ENCODE measurements at regions not wholly inside any gene's neighbourhood (a gene's known extent, or its start where the extent isn't known, plus 50 kb on each side); places are given as distances from the start of the nearest gene placed in this dataset.

DNA sequence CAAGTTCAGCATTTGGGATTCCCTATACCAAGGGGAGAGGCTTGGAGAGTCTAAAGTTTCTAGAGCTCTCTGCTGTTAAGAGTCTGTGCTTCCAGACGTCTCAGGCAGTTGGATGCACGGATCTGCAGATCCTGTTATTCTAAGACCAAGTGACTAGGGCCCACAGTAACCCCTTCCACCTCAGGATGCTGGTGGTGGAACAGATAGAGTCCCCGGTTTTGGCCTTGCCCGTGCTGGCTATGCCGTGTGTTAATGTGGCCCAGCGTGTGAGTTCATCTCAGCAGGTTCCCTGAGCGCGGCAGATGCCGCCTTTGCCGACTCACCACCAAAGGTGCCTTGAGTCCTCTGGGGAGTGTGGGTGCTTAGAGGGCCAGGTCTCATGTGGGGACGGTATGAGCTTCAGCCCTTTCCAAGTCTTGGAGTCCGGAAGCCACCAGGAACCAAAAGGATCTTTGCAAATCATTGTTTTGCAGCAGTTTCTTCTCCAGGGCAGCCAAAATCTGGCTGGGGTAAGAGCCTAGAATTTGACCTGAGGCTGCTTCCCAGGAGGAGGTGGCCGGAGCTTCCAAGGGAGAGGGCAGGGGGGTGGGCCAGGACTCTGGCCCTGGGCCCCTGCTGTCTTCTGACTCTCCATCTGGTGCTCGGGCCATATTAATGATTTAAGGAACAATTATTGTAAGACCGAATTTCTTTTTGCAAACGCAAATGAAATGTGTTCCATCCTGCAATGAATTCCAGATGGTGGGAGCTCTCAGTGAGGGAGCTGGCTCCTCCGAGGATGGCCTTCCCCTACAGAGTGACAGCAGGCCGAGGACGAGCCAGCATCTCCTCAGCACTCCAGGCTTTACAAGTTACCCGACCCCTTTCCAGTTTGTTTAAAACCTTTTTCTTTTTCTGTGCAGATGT is 205.7 kb downstream of the FOXD2 start:
- Histone ChIP-seq H3K56ac (ENCODE audit: insufficient read length, low read depth, low read length) (no peak overlapping the region), H3K79me2 (ENCODE audit: insufficient read depth, low read length) (no peaks in the 10 kb centered on the region), H2AK5ac (ENCODE audit: insufficient read length, low read length) (no peak overlapping the region), H3K4ac (ENCODE audit: low read depth, low read length) (no peak overlapping the region), H3K27me3 (ENCODE audit: insufficient read depth, low read length) (no peaks in the 10 kb centered on the region; the same call in 1 of the 2 replicates), H3K9me3 (ENCODE audit: control insufficient read depth, low read depth, low read length) (no peaks in the 10 kb centered on the region), H4K91ac (ENCODE audit: insufficient read length, low read depth, low read length) (no peak overlapping the region), H3K27ac (ENCODE audit: insufficient read length, low read depth, low read length) (no peak overlapping the region), H3K14ac (ENCODE audit: insufficient read depth, low read length) (no peak overlapping the region), H4K20me1 (ENCODE audit: control insufficient read depth, insufficient read depth, insufficient read length) (no peaks in the 10 kb centered on the region), H2BK12ac (ENCODE audit: insufficient read length, low read depth, low read length) (no peak overlapping the region), H3K23me2 (ENCODE audit: insufficient read length, low read depth, low read length, poor library complexity, severe bottlenecking) (no peaks in the 10 kb centered on the region), H2AFZ (ENCODE audit: low read length) (no peak overlapping the region), H3K4me2 (ENCODE audit: insufficient read depth, insufficient read length, low read length) (no peak overlapping the region), H2BK5ac (ENCODE audit: insufficient read length, low read length) (no peak overlapping the region), H4K8ac (replicated peaks; ENCODE audit: insufficient read length, low read depth, low read length) (no peak overlapping the region), H3T11ph (ENCODE audit: low read length) (no peak overlapping the region), H3K18ac (ENCODE audit: insufficient read length, low read depth, low read length) (no peak overlapping the region), H2BK20ac (ENCODE audit: low read depth, low read length, poor library complexity, severe bottlenecking) (no peak overlapping the region), H2BK120ac (ENCODE audit: low read depth, low read length, poor library complexity, severe bottlenecking) (no peak overlapping the region), H3K23ac (ENCODE audit: insufficient read length, low read depth, low read length) (no peak overlapping the region), H2BK15ac (ENCODE audit: low read depth, low read length) (no peak overlapping the region), H3K4me1 (ENCODE audit: insufficient read depth, low read length) (no peaks in the 10 kb centered on the region), H4K5ac (ENCODE audit: insufficient read length, low read depth, low read length) (no peak overlapping the region), H3K9ac (ENCODE audit: extremely low read depth, insufficient read length, low read length) (no peak overlapping the region), H3K79me1 (ENCODE audit: insufficient read depth, low read depth, low read length, poor library complexity, severe bottlenecking) (no peaks in the 10 kb centered on the region)
- Mint-ChIP-seq H3K36me3 (ENCODE audit: insufficient read depth in 1 of 3, low read depth in 3 of 3) (no peaks in the 10 kb centered on the region), H3K27me3 (ENCODE audit: low read depth) (peaks cover 33% of the 10 kb centered on the region), H3K9me3 (no peaks in the 10 kb centered on the region; a peak in 1 of 5 replicates), H3K4me1 (peaks cover 5% of the 10 kb centered on the region in 2 experiments; a peak in 2 of 4 replicates), H3K27ac (no peak overlapping the region), H3K4me3 (no peak overlapping the region)
- TF ChIP-seq, protein P1, sequence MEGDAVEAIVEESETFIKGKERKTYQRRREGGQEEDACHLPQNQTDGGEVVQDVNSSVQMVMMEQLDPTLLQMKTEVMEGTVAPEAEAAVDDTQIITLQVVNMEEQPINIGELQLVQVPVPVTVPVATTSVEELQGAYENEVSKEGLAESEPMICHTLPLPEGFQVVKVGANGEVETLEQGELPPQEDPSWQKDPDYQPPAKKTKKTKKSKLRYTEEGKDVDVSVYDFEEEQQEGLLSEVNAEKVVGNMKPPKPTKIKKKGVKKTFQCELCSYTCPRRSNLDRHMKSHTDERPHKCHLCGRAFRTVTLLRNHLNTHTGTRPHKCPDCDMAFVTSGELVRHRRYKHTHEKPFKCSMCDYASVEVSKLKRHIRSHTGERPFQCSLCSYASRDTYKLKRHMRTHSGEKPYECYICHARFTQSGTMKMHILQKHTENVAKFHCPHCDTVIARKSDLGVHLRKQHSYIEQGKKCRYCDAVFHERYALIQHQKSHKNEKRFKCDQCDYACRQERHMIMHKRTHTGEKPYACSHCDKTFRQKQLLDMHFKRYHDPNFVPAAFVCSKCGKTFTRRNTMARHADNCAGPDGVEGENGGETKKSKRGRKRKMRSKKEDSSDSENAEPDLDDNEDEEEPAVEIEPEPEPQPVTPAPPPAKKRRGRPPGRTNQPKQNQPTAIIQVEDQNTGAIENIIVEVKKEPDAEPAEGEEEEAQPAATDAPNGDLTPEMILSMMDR (conservative IDR thresholded peaks at IDR 0.05) = no peak
- WGBS (ENCODE audit: extremely low coverage, insufficient read length, low lambda C conversion rate) = no CpG with 5 or more reads among the region's 20 CpGs
- no peak for DNase-seq

Measured in H9 (cell line).